ENCODE measurements at regions not wholly inside any gene's neighbourhood (a gene's known extent, or its start where the extent isn't known, plus 50 kb on each side); places are given as distances from the start of the nearest gene placed in this dataset.

DNA sequence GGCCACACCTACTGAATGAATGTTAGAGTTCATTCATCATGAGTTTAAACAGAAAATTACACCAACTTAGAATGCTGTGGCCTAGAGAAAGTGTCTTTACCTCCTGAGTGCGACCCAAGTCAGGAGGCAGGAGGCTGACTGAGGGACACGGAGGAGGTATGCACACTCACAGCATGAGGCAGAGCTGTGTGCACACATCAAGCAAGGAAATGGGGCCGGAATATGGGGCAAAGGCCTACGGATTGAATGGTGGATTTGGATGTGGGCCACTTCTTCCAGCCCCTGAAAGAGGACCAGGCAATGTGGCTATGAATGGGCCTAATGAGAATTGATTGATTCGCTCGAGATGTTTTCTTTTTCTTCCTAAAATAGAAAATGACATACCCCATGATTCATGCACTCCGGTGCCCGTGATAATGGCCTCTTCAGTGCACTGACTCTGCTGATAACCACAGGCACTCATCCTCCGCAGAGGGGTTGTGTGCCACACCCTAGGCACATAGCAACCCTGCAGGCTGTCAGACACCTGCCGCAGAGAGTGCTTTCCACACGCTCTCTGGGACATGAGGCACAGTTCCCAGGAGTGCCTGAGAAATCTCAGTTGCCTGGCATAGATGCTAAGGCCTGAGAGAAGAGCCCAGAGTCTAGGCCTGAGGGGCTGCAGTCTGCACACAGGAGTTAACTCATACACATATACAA is 155.5 kb downstream of the GLUL start:
- H3K9me3 ChIP-seq, result no peaks in the 10 kb centered on the region
- no peaks in the 10 kb centered on the region for H3K4me1 ChIP-seq
- no peak overlapping the region for H3K27ac ChIP-seq
- H3K4me3 ChIP-seq, result no peak overlapping the region
- H3K36me3 ChIP-seq, result no peaks in the 10 kb centered on the region
- ATAC-seq, result peak; percentile 28
- TF ChIP-seq POLR2AphosphoS5 (IDR thresholded peaks at IDR 0.05) (no peak), EP300 (IDR thresholded peaks at IDR 0.05) (no peak), POLR2A (IDR thresholded peaks at IDR 0.05) (no peak)
- TF ChIP-seq, protein P1, sequence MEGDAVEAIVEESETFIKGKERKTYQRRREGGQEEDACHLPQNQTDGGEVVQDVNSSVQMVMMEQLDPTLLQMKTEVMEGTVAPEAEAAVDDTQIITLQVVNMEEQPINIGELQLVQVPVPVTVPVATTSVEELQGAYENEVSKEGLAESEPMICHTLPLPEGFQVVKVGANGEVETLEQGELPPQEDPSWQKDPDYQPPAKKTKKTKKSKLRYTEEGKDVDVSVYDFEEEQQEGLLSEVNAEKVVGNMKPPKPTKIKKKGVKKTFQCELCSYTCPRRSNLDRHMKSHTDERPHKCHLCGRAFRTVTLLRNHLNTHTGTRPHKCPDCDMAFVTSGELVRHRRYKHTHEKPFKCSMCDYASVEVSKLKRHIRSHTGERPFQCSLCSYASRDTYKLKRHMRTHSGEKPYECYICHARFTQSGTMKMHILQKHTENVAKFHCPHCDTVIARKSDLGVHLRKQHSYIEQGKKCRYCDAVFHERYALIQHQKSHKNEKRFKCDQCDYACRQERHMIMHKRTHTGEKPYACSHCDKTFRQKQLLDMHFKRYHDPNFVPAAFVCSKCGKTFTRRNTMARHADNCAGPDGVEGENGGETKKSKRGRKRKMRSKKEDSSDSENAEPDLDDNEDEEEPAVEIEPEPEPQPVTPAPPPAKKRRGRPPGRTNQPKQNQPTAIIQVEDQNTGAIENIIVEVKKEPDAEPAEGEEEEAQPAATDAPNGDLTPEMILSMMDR (IDR thresholded peaks at IDR 0.05), result no peak
- no peaks in the 10 kb centered on the region for H3K27me3 ChIP-seq
- WGBS, 2 donors (ENCODE audit: low coverage in 1 of 2), result 68 to 74% methylated on average over 7 to 8 of the region's 11 CpGs

DNA sequence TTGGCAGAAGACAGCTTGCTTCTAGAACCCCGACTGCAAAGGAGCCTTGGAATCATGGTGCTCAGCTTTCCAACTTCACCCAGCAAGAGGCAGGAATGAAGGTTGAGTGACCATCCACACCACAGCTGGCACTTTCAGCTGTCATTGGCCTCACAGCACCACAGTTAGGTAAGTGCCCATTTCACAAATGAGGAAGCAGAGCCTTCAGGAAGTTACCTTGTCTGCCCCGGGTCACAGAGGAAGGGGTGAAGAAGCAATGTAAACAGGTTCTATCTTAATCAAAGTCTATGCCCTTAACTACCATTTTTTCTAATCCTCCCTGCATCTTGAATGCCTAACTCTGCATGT is 156.0 kb downstream of the GLUL start:
- TF ChIP-seq EP300 (IDR thresholded peaks at IDR 0.05), result no peak
- TF ChIP-seq, protein P1 (IDR thresholded peaks at IDR 0.05), result no peak
- TF ChIP-seq POLR2AphosphoS5 (IDR thresholded peaks at IDR 0.05), result no peak
- TF ChIP-seq POLR2A (IDR thresholded peaks at IDR 0.05), result no peak
- WGBS, 2 donors (ENCODE audit: low coverage in 1 of 2), result 14 to 17% methylated on average over 1 of the region's 2 CpGs
- H3K36me3 ChIP-seq, result no peaks in the 10 kb centered on the region
- no peaks in the 10 kb centered on the region for H3K27me3 ChIP-seq
- no peaks in the 10 kb centered on the region for H3K4me1 ChIP-seq
- no peak overlapping the region for H3K27ac ChIP-seq
- H3K4me3 ChIP-seq, result no peak overlapping the region
- H3K9me3 ChIP-seq, result no peaks in the 10 kb centered on the region
- ATAC-seq, result no peak

DNA sequence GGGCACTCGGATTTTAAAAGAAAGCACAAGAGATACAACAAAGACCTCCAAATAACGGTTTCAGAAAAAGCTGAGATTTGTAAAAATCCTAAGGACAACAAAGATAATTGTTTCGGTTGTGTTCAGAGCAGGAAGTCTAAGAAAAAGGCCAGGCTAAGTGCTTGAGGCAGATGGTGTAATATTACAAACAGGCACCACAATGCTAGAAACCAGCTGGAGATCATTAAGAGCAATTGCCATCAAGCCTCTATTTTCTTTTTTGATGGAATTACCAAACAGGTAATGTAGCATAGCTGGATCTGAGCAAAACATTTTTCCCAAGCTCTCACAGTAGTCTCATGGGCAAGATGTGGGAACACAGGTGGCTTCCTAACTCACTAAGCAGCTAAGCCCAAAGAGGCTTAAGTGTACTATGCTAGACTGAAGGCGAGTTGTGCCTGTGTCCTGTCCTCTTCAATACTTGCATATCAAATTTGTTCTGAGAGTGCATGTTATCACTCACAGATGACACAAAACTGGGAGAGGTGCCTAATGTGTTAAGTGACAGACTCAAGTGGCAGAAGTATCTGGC is 161.6 kb downstream of the GLUL start:
- ATAC-seq, result no peak
- H3K36me3 ChIP-seq, result no peaks in the 10 kb centered on the region
- no peak overlapping the region for H3K27ac ChIP-seq
- TF ChIP-seq EP300 (IDR thresholded peaks at IDR 0.05) (no peak), POLR2AphosphoS5 (IDR thresholded peaks at IDR 0.05) (no peak), POLR2A (IDR thresholded peaks at IDR 0.05) (no peak)
- TF ChIP-seq, protein P1 (IDR thresholded peaks at IDR 0.05), result no peak
- H3K27me3 ChIP-seq, result no peaks in the 10 kb centered on the region
- no peaks in the 10 kb centered on the region for H3K4me1 ChIP-seq
- no peaks in the 10 kb centered on the region for H3K9me3 ChIP-seq
- no peak overlapping the region for H3K4me3 ChIP-seq
- 50 to 56% methylated on average over 3 to 4 of the region's 4 CpGs for WGBS, 2 donors (ENCODE audit: low coverage in 1 of 2)

DNA sequence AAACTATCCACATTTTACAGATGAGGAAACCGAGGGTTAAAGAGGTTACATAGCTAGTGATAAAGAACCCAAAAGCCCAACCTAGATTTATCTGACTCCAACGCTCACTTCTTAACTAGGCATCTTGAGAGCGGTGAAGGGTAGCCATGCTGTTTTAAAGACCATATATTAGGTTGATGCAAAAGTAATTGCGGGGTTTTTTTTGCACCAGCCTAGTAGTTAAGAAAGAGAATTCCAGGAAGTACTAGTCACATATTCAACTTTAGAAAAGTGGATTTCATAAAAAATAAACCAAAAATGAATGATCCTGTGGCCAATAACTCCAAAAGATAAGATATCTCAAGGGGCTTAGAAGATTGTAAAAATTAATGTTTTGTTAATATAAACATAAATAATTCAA is 162.1 kb downstream of the GLUL start:
- Histone ChIP-seq H3K4me3 (no peak overlapping the region), H3K36me3 (no peaks in the 10 kb centered on the region), H3K9me3 (no peaks in the 10 kb centered on the region), H3K4me1 (no peaks in the 10 kb centered on the region), H3K27me3 (no peaks in the 10 kb centered on the region), H3K27ac (no peak overlapping the region)
- no peak for TF ChIP-seq EP300 (IDR thresholded peaks at IDR 0.05)
- TF ChIP-seq, protein P1 (IDR thresholded peaks at IDR 0.05), result no peak
- TF ChIP-seq POLR2AphosphoS5 (IDR thresholded peaks at IDR 0.05), result no peak
- TF ChIP-seq POLR2A (IDR thresholded peaks at IDR 0.05), result no peak
- no peak for ATAC-seq
- WGBS, 2 donors (ENCODE audit: low coverage in 1 of 2), result 88 to 90% methylated on average over 4 of the region's 4 CpGs
